Activated T-cell treated with anti-CD3 and anti-CD28 coated beads, Interleukin-2, amount 50 U/mL, for 24 hours (primary cell): ENCODE measurements at regions not wholly inside any gene's neighbourhood (a gene's known extent, or its start where the extent isn't known, plus 50 kb on each side); places are given as distances from the start of the nearest gene placed in this dataset.
"Not testable (repeated sequence)": the region's sequence is repeated elsewhere in the genome, so short reads cannot be mapped to it uniquely, and the experiment has no call there.

Source experiments
- DNase-seq: peaks from one replicate; pipeline ENCODE4 v3.0.0-alpha.2; 2020
- H3K27ac Mint-ChIP-seq: 2 replicates; pipeline ENCODE4 v1.8.0; 2020; ENCODE audit warnings: mild to moderate bottlenecking, mixed read lengths
- H3K27me3 Mint-ChIP-seq: 2 replicates; pipeline ENCODE4 v1.8.0; 2020; ENCODE audit warnings: mixed read lengths
- H3K36me3 Mint-ChIP-seq: 2 replicates; pipeline ENCODE4 v1.8.0; 2020; ENCODE audit warnings: low read depth, mixed read lengths
- H3K4me1 Mint-ChIP-seq: 2 replicates; pipeline ENCODE4 v1.8.0; 2020; ENCODE audit warnings: low read depth, mixed read lengths
- H3K4me3 Mint-ChIP-seq: 2 replicates; pipeline ENCODE4 v1.8.0; 2020; ENCODE audit warnings: mild to moderate bottlenecking, moderate library complexity, mixed read lengths
- H3K9me3 Mint-ChIP-seq: 2 replicates; pipeline ENCODE4 v1.8.0; 2020; ENCODE audit warnings: mixed read lengths

GRCh38 chr18:70627182-70627802, 338.4 kb downstream of the SOCS6 start:
- Mint-ChIP-seq H3K9me3 (peaks cover 1% of the 10 kb centered on the region), H3K27me3 (no peaks in the 10 kb centered on the region), H3K4me3 (no peak overlapping the region), H3K36me3 (no peaks in the 10 kb centered on the region), H3K27ac (no peak overlapping the region), H3K4me1 (peaks cover 61% of the 10 kb centered on the region)
- DNase-seq, result no peak

DNA sequence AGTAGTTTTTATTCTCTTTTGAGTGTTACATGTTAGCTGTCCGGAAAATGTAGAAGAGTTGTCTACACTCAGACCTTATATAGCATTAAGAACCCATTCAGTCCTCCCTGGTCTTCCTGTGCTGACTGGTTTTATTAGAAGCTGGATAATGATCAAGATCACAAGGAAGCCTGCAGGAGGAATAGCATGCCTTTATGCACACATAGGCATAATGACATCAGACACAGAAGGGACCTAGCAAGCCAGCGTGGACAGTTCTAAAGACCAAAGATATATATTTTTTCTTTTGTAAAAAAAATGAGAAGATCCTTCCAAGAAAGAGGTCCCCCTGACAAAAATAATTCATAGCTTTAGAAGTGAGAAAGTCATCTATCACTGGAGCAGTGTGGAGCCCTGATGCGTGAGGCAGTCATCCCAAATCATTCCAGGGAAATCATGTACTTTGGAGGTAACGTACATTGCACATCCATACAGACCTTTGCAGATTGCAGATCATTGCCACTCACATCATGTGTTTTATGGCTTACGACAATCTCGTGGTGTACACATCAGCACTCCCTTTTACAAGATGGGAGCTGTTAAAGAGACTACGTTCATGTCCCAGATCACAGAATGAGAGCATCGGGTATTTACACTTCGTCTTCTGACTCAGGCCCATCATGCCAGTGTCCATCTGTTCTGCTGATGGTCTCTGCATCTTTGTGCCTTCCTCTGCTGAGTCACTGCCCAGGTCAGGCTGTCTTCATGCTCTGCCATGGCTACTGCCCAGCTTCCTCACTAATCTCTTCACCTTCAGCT, 334.0 kb downstream of the SOCS6 start:
- Mint-ChIP-seq H3K4me1 (peaks cover 68% of the 10 kb centered on the region), H3K27ac (no peak overlapping the region), H3K4me3 (no peak overlapping the region), H3K36me3 (no peaks in the 10 kb centered on the region), H3K27me3 (no peaks in the 10 kb centered on the region), H3K9me3 (peaks cover 3% of the 10 kb centered on the region)
- DNase-seq, result no peak

DNA sequence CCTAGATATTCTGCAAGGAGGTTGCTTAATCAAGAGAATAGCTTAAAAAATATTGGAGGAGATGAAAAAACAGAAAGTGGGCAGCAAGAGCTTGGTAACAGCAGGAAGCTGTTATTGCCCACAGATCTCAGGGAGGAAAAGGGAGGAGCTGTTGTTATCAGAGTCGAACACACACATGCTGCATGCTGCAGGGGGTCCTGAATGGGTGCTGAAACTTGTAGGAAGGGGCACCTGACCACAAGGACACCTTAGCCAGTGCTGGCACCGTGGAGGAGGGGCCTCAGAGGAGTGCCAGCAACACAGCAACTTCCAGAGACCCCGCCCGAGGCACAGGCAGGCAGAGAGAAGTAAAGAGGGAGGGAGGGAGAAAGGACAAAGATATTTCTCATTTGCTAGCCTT, 332.9 kb downstream of the SOCS6 start:
- Mint-ChIP-seq H3K4me1 (peaks cover 57% of the 10 kb centered on the region), H3K4me3 (peak overlapping the region; percentile 68), H3K9me3 (peaks cover 2% of the 10 kb centered on the region), H3K36me3 (no peaks in the 10 kb centered on the region), H3K27me3 (no peaks in the 10 kb centered on the region), H3K27ac (peak overlapping the region; percentile 94)
- no peak for DNase-seq

- peaks cover 6% of the 10 kb centered on the region for H3K9me3 Mint-ChIP-seq
- H3K27ac Mint-ChIP-seq, result peak overlapping the region; percentile 94
- DNase-seq, result no peak
- H3K36me3 Mint-ChIP-seq, result no peaks in the 10 kb centered on the region
- H3K27me3 Mint-ChIP-seq, result no peaks in the 10 kb centered on the region
- H3K4me1 Mint-ChIP-seq, result peaks cover 56% of the 10 kb centered on the region
- no peak overlapping the region for H3K4me3 Mint-ChIP-seq
These were observed 332.2 kb downstream of the SOCS6 start for GRCh38 chr18:70620837-70621612.

DNA sequence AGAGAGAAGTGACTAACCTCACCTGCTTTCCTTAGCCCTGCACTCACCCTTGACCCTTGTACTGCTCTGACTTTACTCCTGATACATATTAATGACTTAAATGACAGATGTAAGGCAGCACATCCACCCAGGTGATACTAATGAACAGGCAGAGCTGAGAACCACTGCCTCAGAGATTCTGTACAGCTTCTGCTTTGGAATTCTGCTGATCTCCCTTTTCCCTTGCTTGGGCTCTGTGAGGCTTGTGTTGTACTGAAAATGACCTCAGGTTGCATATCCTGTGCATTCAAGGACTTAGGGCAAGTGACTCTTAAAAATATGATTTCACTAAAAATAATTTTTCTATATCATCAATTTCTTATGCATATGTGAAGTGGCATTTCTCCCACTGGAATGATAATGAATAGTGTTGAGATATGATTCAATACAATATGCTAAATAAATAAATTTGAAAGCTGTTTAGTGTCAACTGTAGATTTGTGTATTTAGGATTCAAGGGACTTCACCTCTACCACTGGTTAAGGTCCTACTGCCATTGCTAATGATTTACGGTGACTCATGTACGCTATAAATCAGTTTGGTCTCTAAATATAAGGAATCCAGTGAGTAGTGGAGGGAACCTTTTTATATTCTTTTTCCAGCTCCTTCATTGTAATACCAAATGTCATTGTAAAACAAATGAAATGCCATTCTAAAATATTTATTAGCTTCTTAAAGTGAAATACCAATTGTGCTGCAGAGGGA, 328.3 kb downstream of the SOCS6 start:
- no peak overlapping the region for H3K4me3 Mint-ChIP-seq
- H3K4me1 Mint-ChIP-seq, result peaks cover 26% of the 10 kb centered on the region
- H3K27me3 Mint-ChIP-seq, result no peaks in the 10 kb centered on the region
- no peak overlapping the region for H3K27ac Mint-ChIP-seq
- peaks cover 10% of the 10 kb centered on the region for H3K9me3 Mint-ChIP-seq
- DNase-seq, result no peak
- no peaks in the 10 kb centered on the region for H3K36me3 Mint-ChIP-seq

DNA sequence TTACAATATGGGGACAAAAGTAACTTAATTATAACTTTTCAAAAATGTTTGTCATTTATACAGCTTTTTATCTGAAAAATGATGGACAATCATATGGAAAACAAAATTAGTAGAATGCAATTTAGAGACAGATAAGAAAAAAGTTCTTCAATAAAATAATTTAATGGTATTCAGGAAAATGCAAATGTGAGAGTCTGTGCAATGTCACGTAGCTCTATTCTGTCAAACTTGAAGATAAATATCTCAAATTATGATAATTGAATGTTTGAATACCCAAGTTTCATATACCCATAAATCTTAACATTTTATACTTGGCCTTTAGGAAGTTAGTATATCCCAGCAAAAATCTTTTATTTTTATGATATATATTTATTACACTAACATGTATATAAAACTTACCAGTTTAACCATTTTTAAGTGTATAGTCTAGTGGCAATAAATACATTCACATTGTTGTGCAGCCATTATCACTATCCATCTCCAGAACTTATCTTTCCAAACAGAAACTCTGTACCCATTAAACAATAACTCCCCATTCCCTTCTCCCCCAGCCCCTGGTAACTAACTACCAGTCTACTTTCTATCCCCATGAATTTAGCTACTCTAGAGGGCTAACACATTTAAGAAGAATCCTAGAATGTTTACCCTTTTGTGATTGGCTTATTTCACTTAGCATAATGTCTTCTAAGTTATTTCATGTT, 311.5 kb downstream of the SOCS6 start:
- H3K4me3 Mint-ChIP-seq, result peak overlapping the region; percentile 62

GRCh38 chr18:70598406-70598805, 309.6 kb downstream of the SOCS6 start:
- H3K4me1 Mint-ChIP-seq, result peaks cover 14% of the 10 kb centered on the region
- no peaks in the 10 kb centered on the region for H3K36me3 Mint-ChIP-seq
- no peak for DNase-seq
- no peaks in the 10 kb centered on the region for H3K27me3 Mint-ChIP-seq
- no peak overlapping the region for H3K27ac Mint-ChIP-seq
- H3K4me3 Mint-ChIP-seq, result no peak overlapping the region
- H3K9me3 Mint-ChIP-seq, result no peaks in the 10 kb centered on the region

More for the DNA sequence above, 311.5 kb downstream of the SOCS6 start:
- no peaks in the 10 kb centered on the region for H3K36me3 Mint-ChIP-seq
- H3K9me3 Mint-ChIP-seq, result peaks cover 5% of the 10 kb centered on the region
- H3K4me1 Mint-ChIP-seq, result peaks cover 14% of the 10 kb centered on the region
- H3K27ac Mint-ChIP-seq, result peak overlapping the region; percentile 41
- DNase-seq, result no peak
- no peaks in the 10 kb centered on the region for H3K27me3 Mint-ChIP-seq

DNA sequence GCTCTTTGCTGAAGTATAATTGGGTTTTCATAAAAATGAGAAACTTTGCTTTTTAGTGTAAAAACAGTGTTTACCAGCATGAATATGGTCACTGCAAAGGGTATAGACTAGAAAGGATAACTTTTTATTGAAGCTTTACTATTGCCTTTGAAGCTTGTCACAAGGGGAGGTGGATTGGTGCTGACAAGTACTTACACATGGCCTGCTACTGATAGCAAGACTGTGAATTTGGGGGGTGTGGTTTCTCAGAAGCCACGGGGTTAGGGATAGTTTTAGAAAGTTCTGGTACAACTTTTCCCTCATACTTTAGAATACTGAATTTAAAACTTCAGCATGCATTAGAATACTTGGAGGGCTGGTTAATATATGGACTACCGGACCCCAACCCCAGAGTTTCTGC, 294.1 kb downstream of the SOCS6 start:
- no peak overlapping the region for H3K27ac Mint-ChIP-seq
- H3K27me3 Mint-ChIP-seq, result no peaks in the 10 kb centered on the region
- peaks cover 2% of the 10 kb centered on the region for H3K36me3 Mint-ChIP-seq
- no peak overlapping the region for H3K4me3 Mint-ChIP-seq
- DNase-seq, result no peak
- H3K4me1 Mint-ChIP-seq, result no peaks in the 10 kb centered on the region
- H3K9me3 Mint-ChIP-seq, result peaks cover 24% of the 10 kb centered on the region

- Mint-ChIP-seq H3K9me3 (peaks cover 7% of the 10 kb centered on the region), H3K4me1 (no peaks in the 10 kb centered on the region), H3K27me3 (no peaks in the 10 kb centered on the region), H3K27ac (no peak overlapping the region), H3K36me3 (no peaks in the 10 kb centered on the region), H3K4me3 (no peak overlapping the region)
- no peak for DNase-seq
These were observed 289.6 kb downstream of the SOCS6 start for GRCh38 chr18:70578480-70578879.

GRCh38 chr18:70577023-70577420, 288.2 kb downstream of the SOCS6 start:
- no peaks in the 10 kb centered on the region for H3K27me3 Mint-ChIP-seq
- no peak overlapping the region for H3K4me3 Mint-ChIP-seq
- no peak overlapping the region for H3K27ac Mint-ChIP-seq
- DNase-seq, result no peak
- no peaks in the 10 kb centered on the region for H3K36me3 Mint-ChIP-seq
- H3K9me3 Mint-ChIP-seq, result peaks cover 4% of the 10 kb centered on the region
- H3K4me1 Mint-ChIP-seq, result no peaks in the 10 kb centered on the region

GRCh38 chr18:70576276-70577022, 287.6 kb downstream of the SOCS6 start:
- H3K36me3 Mint-ChIP-seq, result no peaks in the 10 kb centered on the region
- peaks cover 4% of the 10 kb centered on the region for H3K9me3 Mint-ChIP-seq
- no peak overlapping the region for H3K27ac Mint-ChIP-seq
- no peaks in the 10 kb centered on the region for H3K4me1 Mint-ChIP-seq
- H3K4me3 Mint-ChIP-seq, result no peak overlapping the region
- H3K27me3 Mint-ChIP-seq, result no peaks in the 10 kb centered on the region
- DNase-seq, result no peak

- H3K4me3 Mint-ChIP-seq, H3K27me3 Mint-ChIP-seq, H3K4me1 Mint-ChIP-seq, H3K27ac Mint-ChIP-seq, H3K9me3 Mint-ChIP-seq, H3K36me3 Mint-ChIP-seq, DNase-seq: not testable (repeated sequence)
These were observed 286.1 kb downstream of the SOCS6 start for GRCh38 chr18:70574951-70575350.

DNA sequence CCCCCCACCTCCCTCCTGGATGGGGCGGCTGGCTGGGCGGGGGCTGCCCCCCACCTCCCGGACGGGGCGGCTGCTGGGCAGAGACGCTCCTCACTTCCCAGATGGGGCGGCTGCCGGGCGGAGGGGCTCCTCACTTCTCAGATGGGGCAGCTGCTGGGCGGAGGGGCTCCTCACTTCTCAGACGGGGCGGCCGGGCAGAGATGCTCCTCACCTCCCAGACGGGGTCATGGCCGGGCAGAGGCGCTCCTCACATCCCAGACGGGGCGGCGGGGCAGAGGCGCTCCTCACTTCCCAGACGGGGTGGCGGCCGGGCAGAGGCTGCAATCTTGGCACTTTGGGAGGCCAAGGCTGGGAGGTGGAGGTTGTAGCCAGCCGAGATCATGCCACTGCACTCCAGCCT, 280.8 kb downstream of the SOCS6 start:
- not testable (repeated sequence) for H3K27ac Mint-ChIP-seq, DNase-seq, H3K27me3 Mint-ChIP-seq, H3K4me1 Mint-ChIP-seq, H3K9me3 Mint-ChIP-seq, H3K4me3 Mint-ChIP-seq, H3K36me3 Mint-ChIP-seq
